ENCODE measurements at regions not wholly inside any gene's neighbourhood (a gene's known extent, or its start where the extent isn't known, plus 50 kb on each side); places are given as distances from the start of the nearest gene placed in this dataset.
"Not testable (repeated sequence)": the region's sequence is repeated elsewhere in the genome, so short reads cannot be mapped to it uniquely, and the experiment has no call there.

- no peak for DNase-seq
Observed at GRCh38 chr12:59131462-59131861, 211.2 kb upstream of the LRIG3 start.

DNA sequence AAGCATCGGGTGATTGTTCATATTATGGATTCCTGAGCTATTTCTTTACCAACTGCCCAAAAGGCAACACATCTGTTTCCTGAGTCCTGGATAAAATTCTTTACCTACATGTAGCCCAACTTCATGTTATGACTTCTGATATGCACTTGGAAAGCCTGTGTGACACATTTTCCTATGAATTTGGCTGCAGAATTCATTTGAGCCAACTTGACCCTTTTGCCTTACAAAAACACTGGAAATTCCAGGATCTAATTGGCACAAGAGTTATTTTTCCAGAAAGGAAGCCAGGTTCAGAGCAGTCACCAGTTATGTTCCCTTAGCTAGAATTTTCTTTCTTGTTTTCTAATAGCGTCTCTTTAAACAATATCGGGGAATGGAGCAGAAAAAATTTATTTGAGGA is 202.5 kb upstream of the LRIG3 start:
- DNase-seq = no peak

DNA sequence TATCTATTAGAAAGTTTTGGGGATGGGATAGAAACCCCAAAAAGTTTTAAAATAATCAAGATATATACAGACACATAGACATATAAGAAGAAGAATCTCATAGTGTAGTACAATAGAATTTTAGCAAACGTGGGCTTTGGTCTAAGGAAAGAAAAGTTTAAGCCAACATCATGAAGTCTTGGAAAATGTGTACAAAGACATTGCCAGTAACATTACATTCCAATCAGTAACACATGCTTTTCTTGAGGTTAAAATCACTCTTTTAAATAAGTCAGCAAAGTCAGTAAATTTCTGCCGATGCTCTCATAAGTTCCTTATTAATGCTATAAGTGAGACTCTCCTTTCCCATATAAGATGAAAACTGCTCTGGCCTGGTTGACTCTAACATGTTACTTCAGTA is 201.1 kb upstream of the LRIG3 start:
- DNase-seq = no peak

- no peak for DNase-seq
Observed at GRCh38 chr12:59119676-59120075, 199.4 kb upstream of the LRIG3 start.

DNA sequence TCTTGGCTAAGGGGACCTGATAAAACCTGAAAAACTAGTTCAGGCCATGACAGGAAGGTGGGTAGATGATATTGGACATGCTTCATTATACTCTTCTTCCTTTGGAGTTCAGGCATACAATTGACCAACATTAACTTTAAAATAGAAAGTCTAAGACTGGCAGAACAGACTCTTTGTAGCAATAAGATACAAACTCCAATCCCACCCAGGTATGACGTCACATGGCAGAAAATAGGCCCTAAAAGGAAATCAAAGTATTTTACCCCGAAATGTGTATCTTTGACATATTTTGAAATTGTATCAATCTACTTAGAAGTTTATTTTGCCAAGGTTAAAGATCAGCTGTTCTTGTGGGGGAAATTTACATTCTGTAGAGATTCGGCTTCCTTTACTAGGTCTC is 198.1 kb upstream of the LRIG3 start:
- DNase-seq = no peak

DNA sequence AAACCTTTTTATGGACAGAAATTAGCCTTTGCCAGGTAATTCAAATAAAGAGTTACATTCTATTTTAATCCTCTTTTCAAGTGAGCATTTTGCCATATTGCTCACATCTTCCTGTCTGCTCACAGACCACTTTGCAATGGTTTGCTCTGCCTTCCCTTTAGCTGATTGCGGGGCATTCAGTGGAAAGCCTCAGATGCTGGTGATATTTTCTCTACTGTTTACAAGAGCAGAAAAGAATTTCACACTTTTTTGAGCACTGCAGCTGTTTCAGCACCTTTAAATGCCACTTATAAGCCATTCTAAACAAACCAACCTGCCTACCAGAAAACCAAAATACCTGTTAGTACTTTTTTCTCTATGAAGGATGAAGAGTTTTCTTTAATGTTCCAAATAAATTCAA is 195.7 kb upstream of the LRIG3 start:
- no peak for DNase-seq

DNA sequence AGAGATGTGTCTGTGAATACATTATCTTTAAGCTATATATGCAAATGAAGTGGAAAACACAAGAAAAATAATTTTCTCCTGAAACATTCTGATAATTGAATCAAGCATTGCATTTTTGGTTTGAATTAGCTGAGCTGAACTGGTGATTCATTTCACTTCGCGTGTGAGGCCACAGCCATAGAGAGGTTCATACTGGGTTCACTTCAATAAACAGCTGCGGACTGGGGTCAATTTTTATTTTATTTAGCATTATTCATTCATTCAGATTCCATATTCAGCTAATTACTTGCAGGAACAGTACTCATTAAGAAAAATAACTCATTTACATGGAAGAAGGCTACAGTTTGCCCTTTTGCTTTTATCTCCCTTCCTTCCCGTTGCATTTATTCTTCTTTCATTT is 195.2 kb upstream of the LRIG3 start:
- no peak for DNase-seq

DNA sequence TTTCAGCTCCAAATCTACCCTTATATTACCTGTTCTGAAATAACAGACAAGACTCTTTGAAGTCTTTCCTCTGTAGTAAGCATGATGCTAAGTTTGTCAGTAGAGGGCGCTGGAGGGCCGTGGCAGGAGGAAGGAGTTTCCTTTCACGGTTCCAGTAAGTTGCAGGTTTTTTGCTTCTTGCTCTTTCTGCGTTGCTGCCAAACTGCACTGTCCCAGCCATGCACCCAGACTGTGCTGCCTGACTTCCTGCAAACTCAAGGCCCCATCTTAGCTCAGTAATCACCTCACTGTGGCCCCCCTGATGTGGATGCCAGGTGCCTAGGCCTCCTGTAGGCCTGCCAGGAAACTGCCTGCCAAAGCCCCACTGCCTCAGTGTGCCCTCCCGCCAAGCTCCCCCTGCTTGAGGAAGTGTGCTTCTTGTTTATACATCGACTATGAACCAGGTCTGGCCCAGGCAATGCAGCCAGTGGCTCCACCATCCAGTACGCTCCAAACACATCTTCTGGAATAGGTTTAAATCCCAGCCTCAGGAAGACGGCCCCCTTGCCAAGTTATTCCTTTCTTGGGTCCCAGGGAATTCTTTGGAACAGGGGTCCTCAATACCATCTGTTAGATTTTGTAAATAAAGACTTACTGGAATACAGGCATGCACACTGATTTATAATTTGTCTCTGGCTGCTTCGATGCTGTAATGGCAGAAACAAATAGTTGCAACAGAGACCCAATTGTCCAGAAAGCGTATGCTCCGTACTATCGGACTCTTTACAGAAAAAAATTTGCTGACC is 193.7 kb upstream of the LRIG3 start:
- DNase-seq = peak; percentile 91

DNA sequence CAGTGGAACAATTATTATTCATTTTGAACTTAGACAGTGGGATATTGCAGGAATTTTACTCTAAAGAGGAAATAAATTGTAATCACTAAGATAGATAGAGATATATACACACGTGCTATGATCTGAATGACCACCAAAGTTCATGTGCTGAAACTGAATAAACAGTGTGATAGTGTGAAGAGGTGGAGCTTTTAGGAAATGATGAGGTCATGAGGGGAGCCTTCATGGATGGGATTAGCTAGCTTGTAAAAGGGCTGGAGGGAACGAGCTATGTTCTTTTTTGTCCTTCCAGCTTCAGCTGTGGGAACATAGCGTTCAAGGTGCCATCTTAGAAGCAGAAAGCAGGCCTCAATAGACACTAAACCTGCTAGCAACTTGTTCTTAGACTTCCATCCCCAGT is 191.5 kb upstream of the LRIG3 start:
- DNase-seq = no peak

DNA sequence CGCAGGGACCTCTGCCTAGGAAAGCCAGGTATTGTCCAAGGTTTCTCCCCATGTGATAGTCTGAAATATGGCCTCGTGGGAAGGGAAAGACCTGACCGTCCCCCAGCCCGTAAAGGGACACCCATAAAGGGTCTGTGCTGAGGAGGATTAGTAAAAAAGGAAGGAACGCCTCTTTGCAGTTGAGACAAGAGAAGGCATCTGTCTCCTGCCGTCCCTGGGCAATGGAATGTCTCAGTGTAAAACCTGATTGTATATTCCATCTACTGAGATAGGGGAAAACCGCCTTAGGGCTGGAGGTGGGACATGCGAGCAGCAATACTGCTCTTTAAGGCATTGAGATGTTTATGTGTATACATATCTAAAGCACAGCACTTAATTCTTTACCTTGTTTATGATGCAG is 188.2 kb upstream of the LRIG3 start:
- DNase-seq = not testable (repeated sequence)

GRCh38 chr12:59100585-59100984 is 180.3 kb upstream of the LRIG3 start:
- no peak for DNase-seq

- DNase-seq = no peak
Observed at GRCh38 chr12:59097876-59098275, 177.6 kb upstream of the LRIG3 start.

GRCh38 chr12:59096246-59096645 is 175.9 kb upstream of the LRIG3 start:
- DNase-seq = no peak

DNA sequence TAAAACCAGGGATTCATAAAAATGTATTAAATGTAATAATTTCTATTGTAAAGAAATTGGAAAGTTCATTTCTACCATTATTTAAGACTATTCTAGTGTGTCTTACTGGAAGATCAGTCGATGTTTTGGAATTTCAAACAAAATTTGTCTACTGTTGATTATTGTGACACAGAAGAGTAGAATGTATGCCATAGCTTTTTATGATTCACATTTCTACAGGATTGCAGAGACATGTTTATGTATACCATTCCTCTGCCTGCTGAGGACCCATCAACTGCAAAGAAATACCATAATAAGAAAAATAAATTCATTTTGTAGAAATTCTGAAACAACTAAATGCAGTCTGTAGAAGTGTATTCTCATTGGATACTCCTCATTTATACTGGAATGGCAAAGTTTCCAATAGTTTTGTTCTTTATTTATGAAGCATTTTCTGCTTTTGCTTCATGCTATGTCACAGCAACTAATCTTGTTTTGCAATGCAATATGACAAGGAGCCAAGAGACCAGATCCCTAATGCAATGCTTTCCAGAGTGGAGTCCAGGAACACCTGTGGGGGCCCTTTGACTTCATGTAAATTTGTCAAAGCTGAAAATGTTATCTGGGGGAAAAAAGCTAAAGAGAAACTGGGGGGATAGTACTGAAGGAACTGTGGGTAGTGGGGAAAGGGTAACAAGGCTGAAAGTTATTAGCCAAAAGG is 172.9 kb upstream of the LRIG3 start:
- DNase-seq = no peak

- DNase-seq = peak; percentile 64
Observed at GRCh38 chr12:59088673-59089072, 168.4 kb upstream of the LRIG3 start.

DNA sequence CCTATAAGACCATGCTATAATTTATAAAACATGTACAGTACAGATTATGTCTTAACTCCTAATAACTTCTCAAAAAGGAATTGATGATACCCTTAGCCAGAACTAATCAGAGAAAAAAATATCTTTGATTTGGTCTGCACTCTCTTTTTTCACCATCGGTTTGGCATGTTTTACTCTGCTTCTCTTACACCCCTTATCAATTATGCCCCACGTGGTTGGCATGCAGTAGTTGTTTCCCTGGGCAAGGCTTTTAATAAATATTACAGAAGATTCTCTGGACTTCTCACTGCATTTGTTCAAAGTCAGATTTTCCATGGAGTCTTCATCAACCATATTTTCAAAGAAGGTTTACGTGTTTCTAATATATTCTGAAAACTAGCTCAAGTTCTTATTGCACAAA is 167.4 kb upstream of the LRIG3 start:
- DNase-seq = no peak

DNA sequence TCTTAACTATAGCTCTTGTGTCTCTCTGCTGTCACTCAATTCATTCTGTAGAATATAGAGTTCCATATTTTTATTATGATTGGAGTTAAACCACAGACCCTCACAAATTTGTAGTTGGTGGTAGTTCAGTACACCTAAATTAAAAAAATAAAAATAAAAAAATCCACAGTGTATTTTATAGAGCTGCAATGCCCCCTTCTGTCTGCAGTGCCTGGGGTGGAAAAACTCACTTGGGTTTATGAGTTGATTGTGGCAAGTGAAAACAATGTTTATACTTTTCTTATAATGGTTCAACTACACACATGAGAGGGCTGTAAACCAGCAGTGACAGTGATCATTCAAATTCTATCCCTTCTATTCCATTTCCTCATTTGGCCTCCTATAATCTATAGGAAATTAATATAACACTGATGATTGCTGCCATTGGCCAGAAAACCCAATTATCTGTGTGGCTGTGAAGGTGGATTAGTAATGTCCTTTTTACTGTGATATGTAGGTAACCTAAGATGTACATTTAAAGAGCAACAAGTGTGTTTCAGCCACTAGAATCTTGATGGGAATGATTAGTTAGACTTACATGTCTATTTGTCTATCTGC is 166.9 kb upstream of the LRIG3 start:
- no peak for DNase-seq

GRCh38 chr12:59086126-59086525 is 165.8 kb upstream of the LRIG3 start:
- no peak for DNase-seq

- DNase-seq = no peak
Observed at GRCh38 chr12:59085690-59086089, 165.4 kb upstream of the LRIG3 start.

DNA sequence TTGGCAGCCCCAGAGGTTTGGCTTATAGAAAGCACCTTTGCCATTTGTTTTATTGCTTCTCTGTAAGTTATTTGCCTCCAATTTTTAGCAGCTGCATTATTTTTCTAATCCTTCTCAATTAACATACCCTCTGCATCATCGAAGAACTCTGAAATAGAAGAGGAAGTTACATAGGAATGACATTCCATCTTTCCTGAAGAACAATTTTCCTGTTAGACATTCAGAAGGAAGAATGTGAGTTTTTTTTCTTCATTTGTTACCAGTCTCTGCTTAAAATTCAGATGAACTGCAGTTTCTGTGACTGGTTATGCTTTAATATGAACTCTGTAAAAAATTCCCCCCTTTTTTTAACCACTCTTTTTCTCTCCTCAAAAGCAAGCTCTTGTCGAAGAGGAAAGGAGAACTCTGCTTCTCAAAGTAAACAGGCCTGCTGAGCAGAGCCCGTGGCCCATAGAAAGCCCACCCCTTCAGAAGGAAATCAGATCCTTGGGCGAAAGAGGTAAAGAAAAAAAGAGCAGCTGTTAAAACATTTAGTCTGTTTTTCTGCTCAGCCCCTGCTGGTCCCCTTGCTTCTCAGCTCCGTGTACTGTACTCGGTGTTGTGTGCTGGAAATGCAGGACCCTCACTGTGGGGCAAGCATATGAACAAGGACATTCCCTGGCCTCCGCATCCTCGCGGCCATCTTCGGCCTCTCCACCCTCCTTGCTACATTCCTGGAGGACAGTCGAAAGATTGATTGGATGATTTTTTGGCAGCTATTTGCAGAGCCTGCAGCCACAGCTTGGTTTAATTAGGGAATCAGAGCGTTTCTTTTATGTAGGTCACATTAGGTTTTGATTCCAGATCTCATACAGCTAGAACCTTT is 164.4 kb upstream of the LRIG3 start:
- peak; percentile 61 for DNase-seq

DNA sequence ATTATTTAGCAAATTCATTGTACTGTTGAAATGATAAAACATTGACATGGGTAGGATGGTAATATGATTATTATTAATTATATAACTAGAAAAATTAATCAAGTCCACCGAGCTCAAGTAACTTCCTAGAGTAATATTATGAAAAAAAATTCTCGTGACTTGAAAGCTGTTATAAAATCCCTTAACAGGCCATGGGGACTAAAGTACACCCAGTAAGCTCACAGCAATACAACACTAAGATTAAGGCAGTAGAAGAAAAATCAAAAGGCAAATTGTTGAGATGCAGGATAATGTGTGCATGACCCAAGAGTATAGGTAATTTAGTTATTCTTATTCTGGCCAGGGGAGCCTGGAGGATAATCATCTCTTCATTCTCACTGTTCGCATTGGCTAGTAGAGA is 162.6 kb upstream of the LRIG3 start:
- no peak for DNase-seq

- no peak for DNase-seq
Observed at GRCh38 chr12:59080101-59080500, 159.8 kb upstream of the LRIG3 start.

- no peak for DNase-seq
Observed at GRCh38 chr12:59079472-59079871, 159.2 kb upstream of the LRIG3 start.
